ENCODE measurements at regions not wholly inside any gene's neighbourhood (a gene's known extent, or its start where the extent isn't known, plus 50 kb on each side); places are given as distances from the start of the nearest gene placed in this dataset.

DNA sequence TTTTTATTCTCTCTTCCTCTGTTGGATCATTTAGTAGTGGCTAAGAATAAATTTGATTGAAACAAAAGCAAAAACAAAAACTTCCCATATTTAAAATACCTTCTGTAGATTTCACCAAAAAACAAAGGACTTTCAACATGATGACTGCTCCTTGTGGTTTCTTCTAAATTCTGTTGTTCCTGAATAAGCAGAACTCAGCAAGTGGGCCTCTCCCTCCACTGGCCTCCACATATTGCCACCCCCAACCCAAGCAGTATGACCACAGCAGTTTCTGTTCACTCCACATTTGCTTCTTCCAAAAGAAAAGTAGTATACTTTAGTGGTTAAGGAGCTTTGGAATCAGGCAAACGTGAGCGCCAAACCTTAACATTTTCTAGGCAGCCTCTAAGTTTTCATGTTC lies 114.7 kb downstream of the COX18 start:
- no peak for TF ChIP-seq POLR2A (IDR thresholded peaks at IDR 0.05)
- TF ChIP-seq, protein P1, sequence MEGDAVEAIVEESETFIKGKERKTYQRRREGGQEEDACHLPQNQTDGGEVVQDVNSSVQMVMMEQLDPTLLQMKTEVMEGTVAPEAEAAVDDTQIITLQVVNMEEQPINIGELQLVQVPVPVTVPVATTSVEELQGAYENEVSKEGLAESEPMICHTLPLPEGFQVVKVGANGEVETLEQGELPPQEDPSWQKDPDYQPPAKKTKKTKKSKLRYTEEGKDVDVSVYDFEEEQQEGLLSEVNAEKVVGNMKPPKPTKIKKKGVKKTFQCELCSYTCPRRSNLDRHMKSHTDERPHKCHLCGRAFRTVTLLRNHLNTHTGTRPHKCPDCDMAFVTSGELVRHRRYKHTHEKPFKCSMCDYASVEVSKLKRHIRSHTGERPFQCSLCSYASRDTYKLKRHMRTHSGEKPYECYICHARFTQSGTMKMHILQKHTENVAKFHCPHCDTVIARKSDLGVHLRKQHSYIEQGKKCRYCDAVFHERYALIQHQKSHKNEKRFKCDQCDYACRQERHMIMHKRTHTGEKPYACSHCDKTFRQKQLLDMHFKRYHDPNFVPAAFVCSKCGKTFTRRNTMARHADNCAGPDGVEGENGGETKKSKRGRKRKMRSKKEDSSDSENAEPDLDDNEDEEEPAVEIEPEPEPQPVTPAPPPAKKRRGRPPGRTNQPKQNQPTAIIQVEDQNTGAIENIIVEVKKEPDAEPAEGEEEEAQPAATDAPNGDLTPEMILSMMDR (IDR thresholded peaks at IDR 0.05 in 4 of 5, conservative IDR thresholded peaks at IDR 0.05 in 1 of 5): no peak

All from gastrocnemius medialis (tissue), 4 donors.